ENCODE measurements at regions not wholly inside any gene's neighbourhood (a gene's known extent, or its start where the extent isn't known, plus 50 kb on each side); places are given as distances from the start of the nearest gene placed in this dataset.

- TF ChIP-seq, protein P1, sequence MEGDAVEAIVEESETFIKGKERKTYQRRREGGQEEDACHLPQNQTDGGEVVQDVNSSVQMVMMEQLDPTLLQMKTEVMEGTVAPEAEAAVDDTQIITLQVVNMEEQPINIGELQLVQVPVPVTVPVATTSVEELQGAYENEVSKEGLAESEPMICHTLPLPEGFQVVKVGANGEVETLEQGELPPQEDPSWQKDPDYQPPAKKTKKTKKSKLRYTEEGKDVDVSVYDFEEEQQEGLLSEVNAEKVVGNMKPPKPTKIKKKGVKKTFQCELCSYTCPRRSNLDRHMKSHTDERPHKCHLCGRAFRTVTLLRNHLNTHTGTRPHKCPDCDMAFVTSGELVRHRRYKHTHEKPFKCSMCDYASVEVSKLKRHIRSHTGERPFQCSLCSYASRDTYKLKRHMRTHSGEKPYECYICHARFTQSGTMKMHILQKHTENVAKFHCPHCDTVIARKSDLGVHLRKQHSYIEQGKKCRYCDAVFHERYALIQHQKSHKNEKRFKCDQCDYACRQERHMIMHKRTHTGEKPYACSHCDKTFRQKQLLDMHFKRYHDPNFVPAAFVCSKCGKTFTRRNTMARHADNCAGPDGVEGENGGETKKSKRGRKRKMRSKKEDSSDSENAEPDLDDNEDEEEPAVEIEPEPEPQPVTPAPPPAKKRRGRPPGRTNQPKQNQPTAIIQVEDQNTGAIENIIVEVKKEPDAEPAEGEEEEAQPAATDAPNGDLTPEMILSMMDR (IDR thresholded peaks at IDR 0.05; ENCODE audit: low read depth, low read length, missing control alignments): no peak
These were observed 176.1 kb downstream of the BRINP2 start for GRCh38 chr1:177346790-177347359.

DNA sequence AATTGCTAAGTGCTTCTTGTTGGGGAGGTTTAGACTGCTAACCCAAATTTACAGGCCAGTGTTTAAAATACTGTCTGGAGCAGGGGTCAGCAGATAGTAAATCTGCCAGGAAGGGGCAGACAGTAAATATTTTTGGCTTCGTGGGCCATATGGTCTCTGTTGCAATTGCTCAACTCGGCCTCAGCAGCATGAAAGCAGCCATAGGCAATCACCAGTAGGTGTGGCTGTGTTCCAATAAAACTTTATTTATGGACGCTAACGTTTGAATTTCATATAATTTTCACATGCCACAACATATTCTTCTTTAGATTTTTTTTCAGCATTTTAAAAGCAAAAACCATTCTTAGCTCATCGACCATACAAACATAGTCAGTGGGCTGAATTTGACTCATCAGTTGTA, 172.7 kb downstream of the BRINP2 start:
- TF ChIP-seq, protein P1 (IDR thresholded peaks at IDR 0.05; ENCODE audit: low read depth, low read length, missing control alignments): no peak
- H3K4me3 ChIP-seq (replicated peaks; ENCODE audit: low read depth, low read length): no peak overlapping the region
- peak; percentile 20 for DNase-seq (ENCODE audit: extremely low read depth, low read depth)

More at GRCh38 chr1:177346790-177347359, 176.1 kb downstream of the BRINP2 start:
- H3K4me3 ChIP-seq (replicated peaks; ENCODE audit: low read depth, low read length): no peak overlapping the region
- no peak for DNase-seq (ENCODE audit: extremely low read depth, low read depth)

DNA sequence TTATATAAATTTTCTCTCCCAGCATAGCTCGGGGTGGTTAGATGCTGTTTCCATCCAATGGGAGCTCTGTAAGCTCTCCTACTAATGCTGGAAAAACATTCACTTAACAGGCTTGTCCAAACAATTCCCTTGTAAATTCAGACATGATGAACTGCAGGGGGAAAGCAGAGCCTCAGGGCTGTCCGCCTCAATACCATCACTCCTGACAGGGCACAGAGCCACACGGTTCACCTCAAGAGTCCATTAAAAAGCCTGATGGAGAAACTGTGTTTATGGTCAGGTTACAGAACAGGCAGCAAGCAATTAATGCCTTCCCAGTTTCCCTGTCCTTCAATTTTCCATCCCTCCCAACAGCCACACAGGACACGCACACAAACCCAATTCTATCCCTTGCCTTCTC, 171.0 kb downstream of the BRINP2 start:
- H3K4me3 ChIP-seq (replicated peaks; ENCODE audit: low read depth, low read length): no peak overlapping the region
- TF ChIP-seq, protein P1 (IDR thresholded peaks at IDR 0.05; ENCODE audit: low read depth, low read length, missing control alignments): no peak
- DNase-seq (ENCODE audit: extremely low read depth, low read depth): no peak

DNA sequence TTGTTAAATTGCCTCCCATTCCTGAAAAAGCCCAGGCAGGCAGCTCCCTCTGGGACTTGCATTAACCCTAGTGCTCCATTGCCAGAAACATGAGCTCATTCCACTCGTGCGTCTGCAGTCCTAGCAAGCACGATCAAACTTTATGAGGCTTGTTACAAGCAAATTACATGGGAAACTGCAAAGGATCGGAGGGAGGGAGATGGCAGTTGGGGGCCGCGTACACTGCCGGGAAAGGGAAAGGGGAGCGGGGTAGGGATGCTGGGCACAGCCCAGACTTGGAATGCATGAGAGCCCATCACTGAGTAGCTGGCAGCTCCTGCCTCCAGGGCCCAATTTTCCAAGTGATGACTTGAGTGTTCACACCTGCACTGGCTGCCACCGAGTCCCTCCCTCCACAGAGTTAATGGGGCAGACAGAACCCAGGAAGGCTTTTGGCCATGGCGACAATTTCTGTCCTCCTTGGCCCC, 169.9 kb downstream of the BRINP2 start:
- no peak overlapping the region for H3K4me3 ChIP-seq (replicated peaks; ENCODE audit: low read depth, low read length)
- no peak for DNase-seq (ENCODE audit: extremely low read depth, low read depth)
- TF ChIP-seq, protein P1 (IDR thresholded peaks at IDR 0.05; ENCODE audit: low read depth, low read length, missing control alignments): no peak

GRCh38 chr1:177338376-177338775, 167.6 kb downstream of the BRINP2 start:
- H3K4me3 ChIP-seq (replicated peaks; ENCODE audit: low read depth, low read length): no peak overlapping the region
- TF ChIP-seq, protein P1 (IDR thresholded peaks at IDR 0.05; ENCODE audit: low read depth, low read length, missing control alignments): no peak
- no peak for DNase-seq (ENCODE audit: extremely low read depth, low read depth)

DNA sequence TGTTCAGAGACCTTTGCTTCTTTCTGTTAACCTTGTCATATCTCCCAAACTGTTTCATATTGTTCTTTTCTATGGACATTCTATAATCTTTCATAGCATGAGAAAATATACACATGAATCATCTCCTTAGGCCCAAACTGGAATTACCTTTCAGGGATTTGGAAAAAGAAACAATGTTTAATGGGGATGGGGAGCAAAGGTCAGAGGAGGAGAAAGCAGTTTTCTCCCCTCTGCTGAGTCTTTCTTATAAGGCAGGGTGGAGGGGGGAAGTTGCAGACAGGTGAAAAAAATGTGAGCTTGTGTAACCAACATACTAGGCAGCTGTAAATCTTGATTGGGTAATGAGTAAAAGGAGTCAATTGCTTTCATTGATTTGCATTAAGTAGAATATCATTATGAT, 164.1 kb downstream of the BRINP2 start:
- H3K4me3 ChIP-seq (replicated peaks; ENCODE audit: low read depth, low read length): no peak overlapping the region
- DNase-seq (ENCODE audit: extremely low read depth, low read depth): no peak
- TF ChIP-seq, protein P1 (IDR thresholded peaks at IDR 0.05; ENCODE audit: low read depth, low read length, missing control alignments): no peak
